Uterus (tissue), 2 donors: ENCODE measurements at regions not wholly inside any gene's neighbourhood (a gene's known extent, or its start where the extent isn't known, plus 50 kb on each side); places are given as distances from the start of the nearest gene placed in this dataset.

ENCODE experiments used
- CTCF ChIP-seq, 4 experiments: fragments of 200-600 bp in 2 of 4; fragments of 450-650 bp in 2 of 4; sonication (generic) in 2 of 4; IDR thresholded peaks; one replicate each; pipeline ENCODE4 v1.5.1; 2016 to 2019; ENCODE audit warnings: antibody characterized with exemption in 4 of 4, mild to moderate bottlenecking in 2 of 4, moderate library complexity in 1 of 4
- POLR2A ChIP-seq, 2 donors: fragments of 450-650 bp; IDR thresholded peaks; one replicate each; pipeline ENCODE4 v1.6.1; 2016; ENCODE audit warnings: antibody characterized with exemption in 2 of 2, mild to moderate bottlenecking in 1 of 2, moderate library complexity in 1 of 2

GRCh38 chr5:4348423-4348822 lies 752.8 kb downstream of the IRX1 start:
- TF ChIP-seq CTCF (IDR thresholded peaks at IDR 0.05): no peak
- TF ChIP-seq POLR2A (IDR thresholded peaks at IDR 0.05): no peak
